ENCODE measurements at regions not wholly inside any gene's neighbourhood (a gene's known extent, or its start where the extent isn't known, plus 50 kb on each side); places are given as distances from the start of the nearest gene placed in this dataset.

DNA sequence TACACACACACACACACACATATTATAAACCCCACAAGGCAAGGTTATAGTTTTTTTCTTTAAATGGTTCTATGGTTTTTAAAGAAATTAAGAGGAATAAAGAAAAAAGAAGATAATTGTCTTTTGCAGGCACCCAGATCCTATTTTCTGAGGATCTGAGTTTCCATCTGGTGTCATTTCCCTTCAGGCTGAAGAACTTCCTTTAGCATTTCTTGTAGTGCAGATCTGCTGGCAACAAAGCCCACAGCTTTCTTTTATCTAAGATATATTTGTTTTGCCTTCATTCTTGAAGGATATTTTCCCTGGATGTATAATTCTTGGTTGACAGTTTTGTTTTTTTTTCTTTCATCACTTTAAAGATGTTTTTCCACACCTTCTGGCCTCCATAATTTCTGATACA is 57.6 kb upstream of the PMEPA1 start:
- no peak overlapping the region for H2AFZ ChIP-seq (replicated peaks; ENCODE audit: low read length, poor library complexity)

More for the DNA sequence above, 57.6 kb upstream of the PMEPA1 start:
- H3K23ac ChIP-seq (ENCODE audit: low read depth, low read length), result no peak overlapping the region
- no peaks in the 10 kb centered on the region for H3K79me1 ChIP-seq (ENCODE audit: low read depth in 1 of 2, low read length in 2 of 2)
- H3K4me3 ChIP-seq (ENCODE audit: insufficient read depth, low read depth, low read length), result no peak overlapping the region
- no peak overlapping the region for H3K18ac ChIP-seq (ENCODE audit: low read depth, low read length)
- no peak overlapping the region for H3K4ac ChIP-seq (ENCODE audit: low read depth, low read length)
- ChIA-PET POLR2A (ENCODE audit: unreplicated experiment) (no interaction called here), CTCF (no interaction called here)
- no peak overlapping the region for H2BK15ac ChIP-seq (ENCODE audit: low read depth, low read length)
- peaks cover 3% of the 10 kb centered on the region; the same call in 1 of the 2 replicates for H3K9me3 ChIP-seq (ENCODE audit: control insufficient read depth, insufficient read depth, low read length)
- in situ Hi-C loops (cut with MboI; ENCODE audit: low sequenced_read_pairs), result no loop called here
- no peak for ATAC-seq (ENCODE audit: low read depth)
- BruUV-seq (replicated peaks), result no TSS peak
- H3K9ac ChIP-seq (ENCODE audit: low read depth, low read length), result no peak overlapping the region
- no peak overlapping the region for H3K4me2 ChIP-seq (ENCODE audit: low read depth, low read length)
- H2AK9ac ChIP-seq (replicated peaks; ENCODE audit: low read depth, low read length, poor library complexity), result no peak overlapping the region
- no peak for TF ChIP-seq NFE2L2 (IDR thresholded peaks at IDR 0.05; ENCODE audit: low read depth, low read length)
- TF ChIP-seq FOS (IDR thresholded peaks at IDR 0.05; ENCODE audit: low read depth, low read length), result no peak
- TF ChIP-seq SMC3 (IDR thresholded peaks at IDR 0.05; ENCODE audit: low read depth, low read length), result no peak
- TF ChIP-seq RCOR1 (IDR thresholded peaks at IDR 0.05; ENCODE audit: insufficient replicate concordance, low read length), result no peak
- no peak for TF ChIP-seq RFX5 (IDR thresholded peaks at IDR 0.05; ENCODE audit: low read depth, low read length)
- TF ChIP-seq, protein P1, sequence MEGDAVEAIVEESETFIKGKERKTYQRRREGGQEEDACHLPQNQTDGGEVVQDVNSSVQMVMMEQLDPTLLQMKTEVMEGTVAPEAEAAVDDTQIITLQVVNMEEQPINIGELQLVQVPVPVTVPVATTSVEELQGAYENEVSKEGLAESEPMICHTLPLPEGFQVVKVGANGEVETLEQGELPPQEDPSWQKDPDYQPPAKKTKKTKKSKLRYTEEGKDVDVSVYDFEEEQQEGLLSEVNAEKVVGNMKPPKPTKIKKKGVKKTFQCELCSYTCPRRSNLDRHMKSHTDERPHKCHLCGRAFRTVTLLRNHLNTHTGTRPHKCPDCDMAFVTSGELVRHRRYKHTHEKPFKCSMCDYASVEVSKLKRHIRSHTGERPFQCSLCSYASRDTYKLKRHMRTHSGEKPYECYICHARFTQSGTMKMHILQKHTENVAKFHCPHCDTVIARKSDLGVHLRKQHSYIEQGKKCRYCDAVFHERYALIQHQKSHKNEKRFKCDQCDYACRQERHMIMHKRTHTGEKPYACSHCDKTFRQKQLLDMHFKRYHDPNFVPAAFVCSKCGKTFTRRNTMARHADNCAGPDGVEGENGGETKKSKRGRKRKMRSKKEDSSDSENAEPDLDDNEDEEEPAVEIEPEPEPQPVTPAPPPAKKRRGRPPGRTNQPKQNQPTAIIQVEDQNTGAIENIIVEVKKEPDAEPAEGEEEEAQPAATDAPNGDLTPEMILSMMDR (conservative IDR thresholded peaks at IDR 0.05; ENCODE audit: low read depth, low read length), result no peak
- TF ChIP-seq RAD21 (IDR thresholded peaks at IDR 0.05; ENCODE audit: low read length), result no peak
- no peak for TF ChIP-seq BHLHE40 (IDR thresholded peaks at IDR 0.05; ENCODE audit: low read depth, low read length)
- TF ChIP-seq, protein P2, sequence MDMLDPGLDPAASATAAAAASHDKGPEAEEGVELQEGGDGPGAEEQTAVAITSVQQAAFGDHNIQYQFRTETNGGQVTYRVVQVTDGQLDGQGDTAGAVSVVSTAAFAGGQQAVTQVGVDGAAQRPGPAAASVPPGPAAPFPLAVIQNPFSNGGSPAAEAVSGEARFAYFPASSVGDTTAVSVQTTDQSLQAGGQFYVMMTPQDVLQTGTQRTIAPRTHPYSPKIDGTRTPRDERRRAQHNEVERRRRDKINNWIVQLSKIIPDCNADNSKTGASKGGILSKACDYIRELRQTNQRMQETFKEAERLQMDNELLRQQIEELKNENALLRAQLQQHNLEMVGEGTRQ (IDR thresholded peaks at IDR 0.05; ENCODE audit: low read depth, low read length), result no peak
- TF ChIP-seq POLR2A (IDR thresholded peaks at IDR 0.05; ENCODE audit: low read depth, low read length), result no peak
- no peak for TF ChIP-seq CHD1 (IDR thresholded peaks at IDR 0.05; ENCODE audit: low read depth, low read length)
- no peak for TF ChIP-seq MAFK (IDR thresholded peaks at IDR 0.05; ENCODE audit: low read depth, low read length)
- TF ChIP-seq MAZ (IDR thresholded peaks at IDR 0.05; ENCODE audit: borderline replicate concordance, low read depth, low read length), result no peak
- TF ChIP-seq CEBPB (IDR thresholded peaks at IDR 0.05; ENCODE audit: low read depth, low read length), result no peak
- TF ChIP-seq, protein P3, sequence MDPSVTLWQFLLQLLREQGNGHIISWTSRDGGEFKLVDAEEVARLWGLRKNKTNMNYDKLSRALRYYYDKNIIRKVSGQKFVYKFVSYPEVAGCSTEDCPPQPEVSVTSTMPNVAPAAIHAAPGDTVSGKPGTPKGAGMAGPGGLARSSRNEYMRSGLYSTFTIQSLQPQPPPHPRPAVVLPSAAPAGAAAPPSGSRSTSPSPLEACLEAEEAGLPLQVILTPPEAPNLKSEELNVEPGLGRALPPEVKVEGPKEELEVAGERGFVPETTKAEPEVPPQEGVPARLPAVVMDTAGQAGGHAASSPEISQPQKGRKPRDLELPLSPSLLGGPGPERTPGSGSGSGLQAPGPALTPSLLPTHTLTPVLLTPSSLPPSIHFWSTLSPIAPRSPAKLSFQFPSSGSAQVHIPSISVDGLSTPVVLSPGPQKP (IDR thresholded peaks at IDR 0.05; ENCODE audit: borderline replicate concordance, low read depth, low read length), result no peak
- no peak for TF ChIP-seq MXI1 (IDR thresholded peaks at IDR 0.05; ENCODE audit: borderline replicate concordance, low read depth, low read length)
- H3K14ac ChIP-seq (replicated peaks; ENCODE audit: low read depth, low read length), result no peak overlapping the region
- H4K5ac ChIP-seq (ENCODE audit: low read depth, low read length), result no peak overlapping the region
- H2BK5ac ChIP-seq (ENCODE audit: low read depth, low read length, poor library complexity, severe bottlenecking), result no peak overlapping the region
- H2AK5ac ChIP-seq (ENCODE audit: low read depth, low read length), result no peak overlapping the region
- no peaks in the 10 kb centered on the region for H3K4me1 ChIP-seq (ENCODE audit: control insufficient read depth, insufficient read depth, low read length)
- dilution Hi-C loops (cut with HindIII; ENCODE audit: low sequenced_read_pairs, unreplicated experiment), result no loop called here
- no peaks in the 10 kb centered on the region; the same call in 1 of the 2 replicates for H3K27me3 ChIP-seq (ENCODE audit: control insufficient read depth, insufficient read depth, low read length)
- H3K9me1 ChIP-seq (ENCODE audit: insufficient read depth, low read length), result no peaks in the 10 kb centered on the region
- no peak overlapping the region for H4K8ac ChIP-seq (ENCODE audit: low read depth in 2 of 2, low read length in 2 of 2)
- H4K20me1 ChIP-seq (ENCODE audit: insufficient read depth, low read length), result no peaks in the 10 kb centered on the region
- no peak overlapping the region for H3K27ac ChIP-seq (ENCODE audit: insufficient read depth, low read length)
- no peak overlapping the region for H4K91ac ChIP-seq (ENCODE audit: insufficient read depth, low read depth, low read length)
- no peaks in the 10 kb centered on the region for H3K36me3 ChIP-seq (ENCODE audit: control insufficient read depth, insufficient read depth, low read length)
- H2BK120ac ChIP-seq (ENCODE audit: low read depth, low read length), result no peak overlapping the region
- no peak for DNase-seq
- intact Hi-C loops (cut with micrococcal nuclease), result no loop called here
- no peak overlapping the region for H2BK20ac ChIP-seq (ENCODE audit: low read depth, low read length)
- no peak overlapping the region for H3K56ac ChIP-seq (ENCODE audit: extremely low read depth, insufficient read depth, low read length)

All from IMR-90 (cell line).